ENCODE measurements at regions not wholly inside any gene's neighbourhood (a gene's known extent, or its start where the extent isn't known, plus 50 kb on each side); places are given as distances from the start of the nearest gene placed in this dataset.

DNA sequence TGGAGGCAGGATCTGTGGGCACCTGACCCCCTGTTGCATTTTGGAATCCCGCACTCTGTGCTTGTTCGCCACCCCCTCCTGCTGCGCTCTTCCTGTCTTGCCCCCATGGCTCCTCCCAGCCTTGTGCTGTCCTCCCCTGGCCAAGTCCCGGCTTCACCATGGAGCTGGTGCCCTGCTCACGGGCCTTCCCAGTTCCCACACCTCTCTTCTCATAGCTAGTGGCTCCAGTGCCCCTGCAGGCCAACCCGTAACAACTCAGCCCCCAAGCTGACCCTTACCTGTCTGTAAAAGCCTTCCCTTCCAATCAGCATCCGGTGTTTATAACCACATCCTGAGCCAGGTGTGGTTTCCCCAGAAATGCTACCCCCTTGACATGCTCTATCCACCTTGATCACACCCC is 407.7 kb upstream of the C2CD4B start:
- Histone ChIP-seq H2AFZ (ENCODE audit: low read length) (no peak overlapping the region), H3K9ac (ENCODE audit: low read length) (no peak overlapping the region), H4K20me1 (ENCODE audit: insufficient read depth, low read length) (no peaks in the 10 kb centered on the region), H3K36me3 (replicated peaks; ENCODE audit: insufficient read depth, low read length) (no peaks in the 10 kb centered on the region), H3K27ac (ENCODE audit: low read length) (no peak overlapping the region), H3K4me2 (ENCODE audit: low read depth, low read length) (no peak overlapping the region), H3K79me2 (ENCODE audit: low read length) (no peaks in the 10 kb centered on the region), H3K9me3 (replicated peaks; ENCODE audit: insufficient read depth, low read length) (no peaks in the 10 kb centered on the region), H3F3A (ENCODE audit: insufficient read depth, low read length) (no peaks in the 10 kb centered on the region), H3K4me3 (ENCODE audit: low read length) (no peak overlapping the region), H3K9me2 (replicated peaks; ENCODE audit: insufficient read depth, low read length) (no peaks in the 10 kb centered on the region), H3K4me1 (ENCODE audit: low read length) (no peaks in the 10 kb centered on the region), H3K27me3 (replicated peaks; ENCODE audit: insufficient read depth, low read length) (no peaks in the 10 kb centered on the region)
- TF ChIP-seq EZH2 (optimal IDR thresholded peaks at IDR 0.05; ENCODE audit: low read depth, low read length) = no peak
- no peak for TF ChIP-seq EZH2phosphoT487 (IDR thresholded peaks at IDR 0.05; ENCODE audit: low read length)
- TF ChIP-seq, protein P1, sequence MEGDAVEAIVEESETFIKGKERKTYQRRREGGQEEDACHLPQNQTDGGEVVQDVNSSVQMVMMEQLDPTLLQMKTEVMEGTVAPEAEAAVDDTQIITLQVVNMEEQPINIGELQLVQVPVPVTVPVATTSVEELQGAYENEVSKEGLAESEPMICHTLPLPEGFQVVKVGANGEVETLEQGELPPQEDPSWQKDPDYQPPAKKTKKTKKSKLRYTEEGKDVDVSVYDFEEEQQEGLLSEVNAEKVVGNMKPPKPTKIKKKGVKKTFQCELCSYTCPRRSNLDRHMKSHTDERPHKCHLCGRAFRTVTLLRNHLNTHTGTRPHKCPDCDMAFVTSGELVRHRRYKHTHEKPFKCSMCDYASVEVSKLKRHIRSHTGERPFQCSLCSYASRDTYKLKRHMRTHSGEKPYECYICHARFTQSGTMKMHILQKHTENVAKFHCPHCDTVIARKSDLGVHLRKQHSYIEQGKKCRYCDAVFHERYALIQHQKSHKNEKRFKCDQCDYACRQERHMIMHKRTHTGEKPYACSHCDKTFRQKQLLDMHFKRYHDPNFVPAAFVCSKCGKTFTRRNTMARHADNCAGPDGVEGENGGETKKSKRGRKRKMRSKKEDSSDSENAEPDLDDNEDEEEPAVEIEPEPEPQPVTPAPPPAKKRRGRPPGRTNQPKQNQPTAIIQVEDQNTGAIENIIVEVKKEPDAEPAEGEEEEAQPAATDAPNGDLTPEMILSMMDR (IDR thresholded peaks at IDR 0.05; ENCODE audit: low read length) = no peak
- no peak for DNase-seq

DNA sequence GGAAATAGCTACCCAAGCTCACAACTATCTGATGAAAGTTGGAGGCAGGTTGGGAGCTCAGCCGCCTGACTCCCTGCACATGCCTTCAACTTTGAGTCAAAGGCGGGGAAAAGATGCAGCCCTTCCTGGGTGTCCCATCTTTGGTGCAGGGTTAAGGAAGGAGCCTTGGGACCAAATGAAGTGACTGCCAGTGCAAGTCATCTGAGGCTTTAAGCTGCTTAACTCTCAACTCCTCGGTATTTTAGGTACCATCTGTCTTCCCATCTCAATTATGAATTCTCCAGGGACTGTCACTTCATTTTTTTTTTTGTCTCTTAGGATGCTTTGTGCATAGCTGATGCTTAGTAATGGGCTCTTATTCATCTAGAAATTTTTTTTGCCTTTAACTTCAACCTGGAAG is 408.8 kb upstream of the C2CD4B start:
- H3K9me2 ChIP-seq (replicated peaks; ENCODE audit: insufficient read depth, low read length) = no peaks in the 10 kb centered on the region

DNA sequence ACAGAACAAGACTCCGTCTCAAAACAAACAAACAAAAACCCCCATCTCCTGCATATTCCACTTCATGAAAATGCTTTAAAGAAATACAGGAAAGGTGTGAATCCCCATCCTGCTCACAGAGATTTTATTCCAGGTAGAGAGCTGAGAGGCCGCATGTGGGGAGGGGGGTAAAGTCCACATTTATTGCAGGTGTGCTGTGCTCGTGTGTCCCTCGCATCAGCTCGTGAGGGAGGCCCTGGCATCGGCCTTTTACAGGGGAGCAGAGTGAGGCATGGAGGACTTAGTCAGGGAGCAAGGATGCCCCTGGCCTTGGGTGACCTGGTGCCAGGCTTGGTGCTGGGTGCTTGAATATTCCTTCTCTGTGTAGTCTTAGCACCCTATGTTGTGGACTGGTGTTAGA is 413.5 kb upstream of the C2CD4B start:
- DNase-seq = no peak
- no peaks in the 10 kb centered on the region for H3K79me2 ChIP-seq (ENCODE audit: low read length)
- no peaks in the 10 kb centered on the region for H3K9me2 ChIP-seq (replicated peaks; ENCODE audit: insufficient read depth, low read length)
- TF ChIP-seq EZH2phosphoT487 (IDR thresholded peaks at IDR 0.05; ENCODE audit: low read length) = no peak
- no peak overlapping the region for H3K4me3 ChIP-seq (ENCODE audit: low read length)
- H3F3A ChIP-seq (ENCODE audit: insufficient read depth, low read length) = no peaks in the 10 kb centered on the region
- H3K27me3 ChIP-seq (replicated peaks; ENCODE audit: insufficient read depth, low read length) = no peaks in the 10 kb centered on the region
- H3K36me3 ChIP-seq (replicated peaks; ENCODE audit: insufficient read depth, low read length) = no peaks in the 10 kb centered on the region
- no peak overlapping the region for H3K27ac ChIP-seq (ENCODE audit: low read length)
- H4K20me1 ChIP-seq (ENCODE audit: insufficient read depth, low read length) = no peaks in the 10 kb centered on the region
- H3K9me3 ChIP-seq (replicated peaks; ENCODE audit: insufficient read depth, low read length) = no peaks in the 10 kb centered on the region
- H3K9ac ChIP-seq (ENCODE audit: low read length) = no peak overlapping the region
- H2AFZ ChIP-seq (ENCODE audit: low read length) = no peak overlapping the region
- no peaks in the 10 kb centered on the region for H3K4me1 ChIP-seq (ENCODE audit: low read length)
- no peak overlapping the region for H3K4me2 ChIP-seq (ENCODE audit: low read depth, low read length)

More for the DNA sequence above, 408.8 kb upstream of the C2CD4B start:
- TF ChIP-seq EZH2phosphoT487 (IDR thresholded peaks at IDR 0.05; ENCODE audit: low read length) (no peak), EZH2 (optimal IDR thresholded peaks at IDR 0.05; ENCODE audit: low read depth, low read length) (no peak)
- TF ChIP-seq, protein P1 (IDR thresholded peaks at IDR 0.05; ENCODE audit: low read length) = no peak
- DNase-seq = no peak
- Histone ChIP-seq H3K4me3 (ENCODE audit: low read length) (no peak overlapping the region), H3K4me1 (ENCODE audit: low read length) (no peaks in the 10 kb centered on the region), H3K27me3 (replicated peaks; ENCODE audit: insufficient read depth, low read length) (no peaks in the 10 kb centered on the region), H4K20me1 (ENCODE audit: insufficient read depth, low read length) (no peaks in the 10 kb centered on the region), H3K9ac (ENCODE audit: low read length) (no peak overlapping the region), H2AFZ (ENCODE audit: low read length) (no peak overlapping the region), H3K79me2 (ENCODE audit: low read length) (no peaks in the 10 kb centered on the region), H3K36me3 (replicated peaks; ENCODE audit: insufficient read depth, low read length) (no peaks in the 10 kb centered on the region), H3K4me2 (ENCODE audit: low read depth, low read length) (no peak overlapping the region), H3F3A (ENCODE audit: insufficient read depth, low read length) (no peaks in the 10 kb centered on the region), H3K27ac (ENCODE audit: low read length) (no peak overlapping the region), H3K9me3 (replicated peaks; ENCODE audit: insufficient read depth, low read length) (no peaks in the 10 kb centered on the region)

DNA sequence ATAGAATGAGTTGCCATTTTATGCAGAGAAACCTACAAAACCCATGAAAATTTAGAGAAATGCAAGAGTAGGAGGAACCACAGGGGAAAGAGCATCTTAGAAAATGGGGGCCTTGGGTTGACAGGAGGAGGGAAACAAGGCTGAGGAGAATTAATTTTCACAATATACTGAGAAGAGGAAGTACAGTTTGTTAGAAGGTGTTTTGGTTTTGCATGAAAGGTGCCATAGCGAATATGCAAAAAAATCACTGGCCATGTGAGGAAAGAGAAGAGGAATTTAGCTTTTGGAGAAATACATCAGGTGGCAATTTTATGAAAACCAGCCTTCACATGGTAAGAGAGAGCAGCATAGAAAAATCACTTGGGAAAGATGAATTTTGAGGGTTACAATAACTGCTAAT is 413.9 kb upstream of the C2CD4B start:
- Histone ChIP-seq H2AFZ (ENCODE audit: low read length) (no peak overlapping the region), H3K4me3 (ENCODE audit: low read length) (no peak overlapping the region), H3K9me3 (replicated peaks; ENCODE audit: insufficient read depth, low read length) (no peaks in the 10 kb centered on the region), H3K27me3 (replicated peaks; ENCODE audit: insufficient read depth, low read length) (no peaks in the 10 kb centered on the region), H3F3A (ENCODE audit: insufficient read depth, low read length) (no peaks in the 10 kb centered on the region), H3K4me1 (ENCODE audit: low read length) (no peaks in the 10 kb centered on the region), H3K9me2 (replicated peaks; ENCODE audit: insufficient read depth, low read length) (no peaks in the 10 kb centered on the region), H3K9ac (ENCODE audit: low read length) (no peak overlapping the region), H3K27ac (ENCODE audit: low read length) (no peak overlapping the region), H4K20me1 (ENCODE audit: insufficient read depth, low read length) (no peaks in the 10 kb centered on the region), H3K4me2 (ENCODE audit: low read depth, low read length) (no peak overlapping the region), H3K79me2 (ENCODE audit: low read length) (no peaks in the 10 kb centered on the region), H3K36me3 (replicated peaks; ENCODE audit: insufficient read depth, low read length) (no peaks in the 10 kb centered on the region)
- TF ChIP-seq EZH2phosphoT487 (IDR thresholded peaks at IDR 0.05; ENCODE audit: low read length) (no peak), EZH2 (optimal IDR thresholded peaks at IDR 0.05; ENCODE audit: low read depth, low read length) (no peak)
- TF ChIP-seq, protein P1 (IDR thresholded peaks at IDR 0.05; ENCODE audit: low read length) = no peak
- DNase-seq = no peak

Data from MM.1S (cell line).